GM19463 (cell line): ENCODE measurements at regions not wholly inside any gene's neighbourhood (a gene's known extent, or its start where the extent isn't known, plus 50 kb on each side); places are given as distances from the start of the nearest gene placed in this dataset.

Source experiments
- ATAC-seq: cut with Tn5 transposase; IDR thresholded peaks from one replicate; pipeline ENCODE4 v1.9.1; 2021; ENCODE audit warnings: mild to moderate bottlenecking, moderate library complexity; ENCODE audit not compliant: unreplicated experiment

DNA sequence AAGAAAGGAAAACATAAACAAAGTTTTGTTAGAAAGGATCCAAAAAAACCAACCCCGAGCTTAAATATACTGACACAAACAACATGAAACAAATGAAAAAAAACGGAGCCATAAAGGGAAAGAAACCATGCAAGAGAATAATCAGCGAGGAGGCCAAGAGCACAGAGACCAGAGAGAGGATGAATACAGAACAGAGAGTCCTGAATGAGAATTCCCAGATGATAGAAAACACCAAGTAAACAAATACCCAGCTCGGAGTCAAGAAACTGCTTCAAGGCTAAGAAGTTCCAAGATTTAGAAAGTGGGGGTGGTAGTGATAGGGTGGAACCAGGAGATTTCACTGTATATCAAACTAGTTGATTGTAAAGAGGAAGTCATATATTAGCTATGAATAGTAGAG, 313.3 kb downstream of the OSR1 start:
- no peak for ATAC-seq

DNA sequence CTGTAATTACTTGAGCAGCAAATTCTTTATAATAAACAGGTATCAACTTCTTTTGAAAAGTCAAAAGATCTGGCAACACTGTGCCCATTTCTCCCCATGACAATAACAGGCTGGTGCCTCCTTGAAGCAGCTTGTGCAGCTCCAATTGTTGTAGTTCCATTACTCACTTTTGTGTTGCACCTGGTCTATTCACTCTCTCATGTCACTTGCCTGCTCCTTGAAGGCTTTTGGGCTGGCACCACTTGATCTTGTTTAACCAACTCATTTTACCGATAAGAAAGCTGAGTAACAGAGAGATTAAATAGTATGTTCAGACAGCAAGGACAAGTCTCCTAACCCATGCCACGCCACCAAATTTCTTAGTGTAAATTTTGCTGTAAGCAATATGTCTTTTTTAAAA, 314.5 kb downstream of the OSR1 start:
- ATAC-seq = no peak

DNA sequence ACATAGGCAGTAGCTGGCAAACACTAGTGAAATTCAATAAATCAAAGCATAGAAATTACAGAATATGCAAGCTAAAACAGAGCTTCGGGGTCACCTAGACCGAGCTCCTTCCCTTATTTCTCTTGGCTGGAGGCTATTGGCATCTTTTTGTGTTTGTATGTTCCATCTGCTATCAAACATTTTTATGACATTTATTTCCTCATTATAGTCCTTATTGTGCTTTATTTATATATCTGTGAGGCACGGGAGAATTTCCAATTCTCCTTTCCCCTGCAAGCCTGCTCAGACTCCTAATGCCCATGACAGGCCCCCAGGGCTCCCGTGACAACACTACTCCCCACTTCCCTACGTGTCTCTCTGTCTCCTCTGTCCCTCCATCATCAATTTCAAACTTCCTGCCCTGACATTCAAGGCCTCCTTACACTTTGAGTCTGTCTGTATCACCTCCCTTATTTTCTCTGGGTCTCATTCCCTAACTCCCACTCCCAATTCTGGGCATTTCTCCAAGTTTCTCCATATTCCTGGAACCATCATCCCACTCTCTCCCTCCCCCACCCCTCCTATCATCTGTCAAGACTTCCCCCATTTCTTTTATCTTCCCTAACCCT, 316.9 kb downstream of the OSR1 start:
- no peak for ATAC-seq

DNA sequence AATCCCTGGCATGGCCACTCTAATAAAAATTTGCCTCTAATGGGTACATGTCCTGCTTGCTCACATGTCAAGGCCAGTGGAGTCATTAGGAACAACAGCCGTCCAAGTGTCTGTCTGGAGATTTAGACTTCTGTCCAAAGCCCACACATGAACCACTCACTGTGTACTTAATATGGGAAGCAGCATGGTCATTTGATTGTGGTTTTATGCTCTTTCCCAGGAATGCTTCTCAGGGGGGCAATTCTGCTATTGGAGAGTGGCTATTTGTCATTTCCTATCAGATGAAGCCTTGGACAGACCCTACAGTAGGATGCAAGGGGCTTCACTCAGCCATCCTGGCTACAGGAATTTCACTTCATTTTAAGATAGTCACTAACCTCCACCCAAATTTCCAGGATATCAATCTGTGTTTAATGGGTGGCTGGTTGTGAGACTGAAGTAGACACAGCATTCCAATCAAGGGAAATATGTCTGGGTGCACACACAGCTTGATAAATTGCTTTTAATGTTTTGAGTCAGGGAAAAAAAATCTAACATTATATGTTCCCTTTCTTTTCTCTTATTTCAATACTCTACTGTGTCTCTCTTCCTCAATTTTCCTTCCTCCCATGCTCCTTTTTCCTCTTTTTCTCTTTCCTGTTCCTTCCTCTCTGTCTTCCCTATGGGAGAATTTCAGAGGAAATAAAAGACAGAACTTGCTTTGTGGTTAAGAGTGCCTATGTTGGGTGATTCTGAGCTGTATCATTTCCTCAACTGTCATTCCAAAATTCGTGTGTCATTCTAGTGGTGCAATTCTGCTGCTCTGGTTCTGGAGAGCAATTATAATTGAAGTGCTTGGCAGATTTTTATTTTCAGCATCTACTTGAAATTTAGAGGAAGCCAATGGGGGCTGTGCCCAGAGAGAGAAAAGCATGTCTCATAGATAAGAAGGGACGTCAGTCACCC, 320.1 kb downstream of the OSR1 start:
- no peak for ATAC-seq

DNA sequence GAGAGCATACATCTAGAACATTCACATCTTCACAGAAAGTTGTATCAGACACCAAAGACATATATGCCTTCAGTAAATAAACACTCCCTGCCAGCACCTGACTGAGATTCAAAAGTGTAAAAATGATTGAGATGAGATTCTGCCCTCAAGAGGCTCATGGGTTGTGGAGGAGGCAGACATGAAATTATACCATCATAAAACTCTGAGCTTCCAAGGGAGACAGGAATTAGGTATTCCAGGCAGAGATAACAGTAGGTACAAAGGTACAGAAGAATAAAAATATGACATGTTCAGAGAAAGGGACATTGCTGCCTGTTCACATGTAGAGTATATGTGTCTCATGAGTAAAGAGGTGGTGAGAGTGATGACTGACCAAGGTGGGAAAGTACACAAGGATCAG, 322.3 kb downstream of the OSR1 start:
- ATAC-seq = no peak

DNA sequence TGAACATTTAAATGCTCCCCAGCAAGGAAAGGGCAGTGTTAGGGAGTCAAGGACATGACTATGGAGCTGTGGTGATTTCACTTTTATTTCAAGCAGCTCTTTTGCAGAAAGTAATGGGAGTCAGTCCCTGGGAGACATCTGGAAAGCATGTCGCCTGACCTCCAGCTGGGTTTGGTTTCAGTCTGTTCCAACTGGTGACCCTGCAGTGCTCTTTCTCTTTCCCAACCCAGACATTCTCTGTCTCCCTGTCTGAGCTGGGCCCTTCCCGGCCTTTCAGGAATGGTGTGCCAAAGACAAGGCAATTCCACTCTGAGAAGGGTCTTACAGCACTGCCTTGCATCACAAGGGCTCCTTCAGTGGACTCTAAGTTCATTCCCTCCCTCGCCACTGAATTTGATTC, 323.2 kb downstream of the OSR1 start:
- no peak for ATAC-seq

DNA sequence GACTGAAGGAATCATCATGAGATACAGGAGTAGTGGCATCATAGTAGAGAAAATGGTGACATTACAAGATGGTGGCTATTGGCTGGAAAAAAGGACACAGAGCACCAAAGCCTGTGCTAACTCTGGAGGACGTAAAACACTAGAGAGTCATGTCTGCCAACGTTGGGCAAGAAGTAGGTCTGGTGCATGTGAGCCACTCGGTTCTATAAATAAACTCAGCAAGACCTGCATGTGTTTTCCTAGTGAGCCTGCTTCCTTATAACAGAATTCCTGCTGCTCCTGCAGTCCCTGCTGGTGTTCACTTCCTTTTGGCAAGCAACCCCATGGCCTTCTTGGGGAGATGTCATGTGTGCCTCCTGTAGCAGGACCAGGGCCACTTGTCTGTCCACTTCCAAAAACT, 325.2 kb downstream of the OSR1 start:
- no peak for ATAC-seq

DNA sequence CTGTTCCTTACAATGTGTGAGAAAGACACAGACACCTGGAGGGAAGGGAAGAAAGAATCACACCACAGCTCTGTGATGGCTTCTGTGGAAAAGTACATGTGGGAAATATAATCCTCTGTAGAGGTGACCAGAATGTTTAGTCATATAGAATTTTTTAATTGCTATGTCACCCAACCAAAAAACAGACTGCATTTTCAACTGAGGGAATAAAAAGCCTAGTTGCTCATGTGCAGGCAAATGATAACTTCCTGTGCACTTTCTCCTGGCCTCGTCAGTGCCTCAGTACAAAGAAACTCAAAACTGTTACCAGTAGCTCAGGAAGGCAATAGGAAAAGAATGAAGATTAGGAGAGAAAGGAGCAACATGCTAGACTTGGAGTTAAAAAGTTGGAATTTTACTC, 326.8 kb downstream of the OSR1 start:
- no peak for ATAC-seq

DNA sequence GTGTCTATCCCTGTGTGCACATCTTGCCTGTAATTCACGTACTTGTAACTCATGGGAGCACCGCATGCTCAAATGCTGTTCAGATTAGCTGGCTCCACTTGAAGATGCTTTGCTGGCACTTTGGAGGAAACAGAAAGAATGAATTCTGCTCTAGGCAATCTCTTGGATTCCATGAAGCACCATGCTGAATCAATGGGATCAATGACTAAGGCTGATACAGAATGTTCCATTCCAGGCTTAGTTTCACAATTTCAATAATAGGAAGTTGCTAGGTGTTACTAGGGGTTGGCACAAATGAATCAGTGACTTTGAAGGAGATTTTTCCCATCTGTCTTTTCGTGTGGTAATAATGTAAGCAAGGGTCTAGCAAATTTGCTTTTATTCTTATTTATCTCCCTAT, 328.8 kb downstream of the OSR1 start:
- no peak for ATAC-seq

DNA sequence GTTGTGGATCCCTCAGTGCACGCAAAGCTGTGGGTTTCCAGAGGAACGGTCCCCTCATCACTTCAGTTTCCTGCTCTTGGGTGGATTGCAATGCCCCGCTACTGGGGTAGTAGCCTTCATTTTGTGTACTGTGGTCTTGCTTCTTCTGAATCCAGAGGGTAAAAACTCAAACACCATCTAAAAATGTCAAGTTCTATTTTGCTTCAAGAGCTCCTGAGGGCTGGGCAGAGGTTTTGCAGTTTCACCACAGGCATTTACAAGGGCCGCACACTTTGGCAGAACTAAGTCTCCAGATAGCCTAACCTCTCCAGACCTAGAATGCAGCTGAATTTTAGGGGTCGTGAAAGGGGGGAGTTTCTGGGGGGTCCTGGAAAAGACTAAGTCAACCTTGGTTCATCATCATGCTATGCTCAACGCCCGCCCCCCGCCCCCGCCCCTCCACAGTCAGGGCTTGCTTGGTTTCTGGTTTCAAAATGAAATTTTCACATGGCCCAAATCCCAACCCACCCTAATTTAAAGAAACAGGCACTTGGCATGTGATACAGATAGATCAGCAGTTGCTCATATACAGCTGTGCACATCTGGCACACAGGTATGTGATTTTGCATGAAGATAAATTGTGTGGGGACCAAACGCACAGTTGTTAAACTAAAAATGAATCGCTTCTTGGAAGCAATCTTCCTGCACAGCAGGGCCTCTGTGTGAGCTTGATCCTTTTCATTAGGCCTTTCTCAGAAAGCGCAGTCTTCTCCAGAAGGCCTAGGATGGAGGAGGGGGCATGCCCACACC, 329.6 kb downstream of the OSR1 start:
- no peak for ATAC-seq

DNA sequence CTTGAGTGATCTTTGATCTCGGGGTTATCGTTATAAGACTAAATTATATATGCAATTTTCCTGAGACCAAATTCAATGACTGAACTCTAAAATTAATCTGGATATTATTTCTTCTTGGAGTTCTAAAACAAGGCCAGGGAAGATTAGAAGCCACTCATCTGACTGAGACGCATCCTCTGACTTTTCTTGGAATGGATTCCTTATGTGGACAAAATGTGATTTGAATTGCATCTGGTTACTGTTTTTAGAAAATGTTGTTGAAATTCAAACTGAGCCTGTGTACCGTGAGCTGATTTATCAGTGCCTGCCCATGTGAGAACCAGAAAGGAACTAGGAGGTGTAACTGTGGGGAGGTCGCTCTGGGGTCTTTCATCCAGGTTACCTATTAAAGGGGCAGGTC, 330.8 kb downstream of the OSR1 start:
- ATAC-seq = no peak

DNA sequence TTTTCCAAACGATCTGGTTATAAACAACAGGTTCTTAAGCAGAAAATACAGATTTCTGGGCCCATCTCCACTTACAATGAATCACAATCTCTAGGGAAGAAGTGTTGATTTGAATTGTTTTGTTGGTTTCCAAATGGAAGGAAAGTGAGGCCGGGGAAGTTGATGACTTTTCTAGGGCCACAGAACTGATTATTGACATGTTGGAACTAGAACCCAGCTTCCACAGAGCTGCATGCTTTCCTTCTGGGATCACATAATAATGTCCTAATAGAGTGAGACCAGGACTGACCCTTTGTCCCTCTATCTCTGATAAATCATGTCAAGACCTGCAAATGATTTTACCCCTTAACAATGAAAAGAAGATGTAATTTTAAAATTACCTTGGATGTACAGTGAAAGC, 332.2 kb downstream of the OSR1 start:
- ATAC-seq = no peak

DNA sequence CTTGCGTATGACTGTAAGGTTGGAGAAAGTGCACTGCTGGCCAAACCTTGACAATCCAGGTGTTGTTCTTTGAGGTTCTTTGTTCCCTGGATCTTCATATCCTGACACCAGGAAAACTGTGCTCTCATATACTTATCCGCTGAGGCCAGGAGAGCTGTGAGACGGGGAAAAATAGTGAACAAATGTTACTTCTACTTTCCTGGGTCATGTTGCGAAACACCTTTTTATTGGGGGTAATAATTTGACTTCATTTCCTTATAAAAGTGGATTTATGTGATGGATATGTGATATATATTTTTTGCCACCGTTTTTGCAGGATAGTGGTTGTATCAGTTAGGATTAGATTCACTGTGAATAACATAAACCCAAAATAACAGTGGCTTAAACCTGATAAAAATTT, 336.1 kb downstream of the OSR1 start:
- no peak for ATAC-seq

DNA sequence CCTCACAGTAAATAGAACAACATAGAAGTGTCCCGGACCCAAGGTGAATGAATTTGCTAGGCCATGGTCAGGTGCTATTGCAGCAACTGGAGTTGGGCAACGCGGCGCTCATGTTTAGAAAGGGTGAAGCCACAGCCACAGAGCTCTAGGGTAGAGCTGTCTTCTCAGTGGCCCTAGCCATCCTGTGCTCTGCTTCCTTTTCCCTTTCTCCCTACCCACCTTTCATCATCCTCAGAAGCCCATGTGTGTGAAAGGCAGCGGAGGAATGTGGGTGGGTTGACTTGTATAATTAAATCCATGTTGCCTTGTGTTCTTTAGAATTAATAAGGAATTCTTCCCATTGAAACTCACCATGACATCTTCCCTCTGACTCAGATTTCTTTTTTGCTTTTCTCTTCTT, 336.7 kb downstream of the OSR1 start:
- no peak for ATAC-seq

DNA sequence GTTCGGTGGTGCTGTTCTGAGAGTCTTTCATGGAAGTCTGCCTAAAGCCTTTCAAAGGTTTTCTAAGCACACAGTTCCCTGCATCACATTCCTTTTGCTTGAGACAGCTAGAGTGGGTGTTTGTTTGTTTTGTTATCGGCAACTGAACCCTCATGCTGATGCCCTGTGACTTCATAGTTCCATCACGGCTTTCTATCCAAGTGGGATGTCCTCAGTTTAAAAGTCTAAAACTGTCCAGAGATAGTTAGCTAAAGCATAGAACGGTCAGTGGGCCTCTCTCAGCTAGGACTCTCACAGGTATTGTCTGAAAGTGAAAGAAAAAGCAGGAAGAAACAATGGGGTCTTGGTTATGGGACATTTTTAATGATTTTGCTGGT, 337.3 kb downstream of the OSR1 start:
- ATAC-seq = no peak

DNA sequence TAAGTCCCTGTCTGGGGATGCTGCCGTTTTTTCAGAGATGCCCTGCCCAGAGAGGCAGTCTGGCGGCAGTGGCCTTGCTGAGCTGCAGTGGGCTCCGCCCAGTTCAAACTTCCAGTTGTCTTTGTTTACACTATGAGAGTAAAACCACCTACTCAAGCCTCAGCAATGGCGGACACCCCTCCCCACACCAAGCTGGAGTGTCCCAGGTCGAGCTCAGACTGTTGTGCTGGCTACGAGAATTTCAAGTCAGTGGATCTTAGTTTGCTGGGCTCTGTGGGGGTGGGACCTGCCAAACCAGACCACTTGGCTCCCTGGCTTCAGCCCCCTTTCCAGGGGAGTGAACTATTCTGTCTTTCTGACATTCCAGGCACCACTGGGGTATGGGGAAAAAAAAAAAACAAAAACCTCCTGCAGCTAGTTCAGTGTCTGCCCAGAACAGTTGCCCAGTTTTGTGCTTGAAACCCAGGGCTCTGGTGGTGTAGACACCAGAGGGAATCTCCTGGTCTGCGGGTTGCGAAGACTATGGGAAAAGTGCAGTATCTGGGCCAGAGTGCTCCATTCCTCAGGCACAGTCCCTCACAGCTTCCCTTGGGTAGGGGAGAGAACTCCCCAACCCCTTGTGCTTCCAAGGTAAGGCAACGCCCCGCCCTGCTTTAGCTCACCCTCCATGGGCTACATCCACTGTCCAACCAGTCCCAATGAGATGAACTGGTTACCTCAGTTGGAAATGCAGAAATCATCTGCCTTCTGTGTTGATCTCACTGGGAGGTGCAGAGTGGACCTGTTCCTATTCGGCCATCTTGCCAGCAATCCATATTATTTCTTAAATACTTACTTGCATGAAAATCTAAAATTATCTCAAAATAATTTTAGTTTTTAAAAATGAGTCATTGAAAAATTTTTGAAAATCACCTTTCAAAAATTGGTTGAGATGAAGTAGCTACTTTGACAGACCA, 338.0 kb downstream of the OSR1 start:
- ATAC-seq = no peak

DNA sequence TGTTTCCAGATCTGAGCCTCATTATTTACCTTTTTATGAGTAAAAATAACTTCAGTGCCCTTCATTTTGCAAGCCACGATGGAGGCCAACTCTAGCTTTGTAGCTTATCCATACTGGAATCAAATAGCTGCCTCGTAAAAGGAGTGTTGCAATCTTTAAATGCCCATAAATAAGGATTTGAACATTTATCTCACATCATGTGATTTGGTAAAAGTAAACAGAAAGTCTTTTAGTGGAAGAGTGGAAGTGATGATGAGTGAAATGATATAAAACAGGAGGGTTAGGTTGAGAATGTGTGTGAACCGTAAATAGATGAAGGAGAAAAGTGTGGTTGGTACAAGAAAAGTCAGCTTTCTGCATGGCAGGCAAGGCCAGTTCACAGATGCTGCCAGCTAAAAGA, 348.9 kb downstream of the OSR1 start:
- ATAC-seq = no peak

DNA sequence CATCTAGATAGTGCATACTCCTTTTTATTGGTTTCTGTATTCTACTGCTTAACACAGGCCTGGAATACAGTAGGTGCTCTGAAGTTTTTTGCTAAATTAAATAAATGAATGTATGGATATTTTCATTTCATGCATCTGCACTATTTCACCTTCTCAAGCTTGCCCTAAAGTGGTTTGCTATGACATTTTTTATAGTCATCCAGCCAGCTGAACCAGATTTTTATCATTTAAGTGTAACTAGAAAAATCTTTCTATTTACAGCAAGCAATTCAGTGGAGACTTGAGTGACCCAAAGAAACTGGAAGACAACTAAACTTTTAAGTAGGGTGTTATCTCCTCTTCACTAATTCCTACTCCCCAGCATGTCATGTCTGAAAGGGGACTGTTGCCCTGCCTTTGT, 354.9 kb downstream of the OSR1 start:
- ATAC-seq = no peak

DNA sequence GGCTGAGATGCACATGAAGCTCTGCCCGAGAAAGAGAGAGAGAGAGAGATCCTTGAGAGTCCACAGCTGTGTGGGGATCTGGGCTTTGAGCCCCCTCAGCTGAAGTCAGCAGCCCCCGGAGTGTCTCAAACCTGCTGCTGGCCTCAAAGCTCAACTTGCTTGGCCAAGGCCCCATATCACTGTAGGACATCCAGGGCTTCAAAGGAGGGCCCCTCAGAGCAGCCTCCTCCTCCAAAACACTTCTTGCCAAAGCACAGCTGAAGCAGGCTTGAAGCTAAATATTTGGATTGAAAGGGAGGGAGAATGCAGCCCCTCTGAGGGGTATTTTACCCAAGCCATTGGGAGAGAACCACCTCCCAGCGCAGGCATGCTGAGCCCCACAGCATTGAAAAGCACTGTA, 357.6 kb downstream of the OSR1 start:
- no peak for ATAC-seq

DNA sequence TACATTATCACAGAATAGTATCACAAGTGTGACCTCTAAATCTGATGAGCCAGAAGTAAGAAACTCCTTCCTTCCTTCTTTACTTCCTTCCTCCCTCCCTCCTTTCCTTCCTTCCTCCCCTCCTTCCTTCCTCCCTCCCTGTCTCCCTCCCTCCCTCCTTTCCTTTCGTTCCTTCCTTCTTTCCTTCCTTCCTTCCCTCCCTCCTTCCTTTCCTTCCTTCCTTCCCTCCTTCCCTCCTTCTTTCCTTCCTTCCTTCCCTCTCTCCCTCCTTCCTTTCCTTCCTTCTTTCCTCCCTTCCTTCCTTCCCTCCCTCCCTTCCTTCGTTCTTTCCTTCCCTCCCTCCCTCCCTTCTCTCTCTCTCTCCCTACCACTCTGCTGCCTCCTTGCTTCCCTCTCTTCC, 359.2 kb downstream of the OSR1 start:
- no peak for ATAC-seq

DNA sequence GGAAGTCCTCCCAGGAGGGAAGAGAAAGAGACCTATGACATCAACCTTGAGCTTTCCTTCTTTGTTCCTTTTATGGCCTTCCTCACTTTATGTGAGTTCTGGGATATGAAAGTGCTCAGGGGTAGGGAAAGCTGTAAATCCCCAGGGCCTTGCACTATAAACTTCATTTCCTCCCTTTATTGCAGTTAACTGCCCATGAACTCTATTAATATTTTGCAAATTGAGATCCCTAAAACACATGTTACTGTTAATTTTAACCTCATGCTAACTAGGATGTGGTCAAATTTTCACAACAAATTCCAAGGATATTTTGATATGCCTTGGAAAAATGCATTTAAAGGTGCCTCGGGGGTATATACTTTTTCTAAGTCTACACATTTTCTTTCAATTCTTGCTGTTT, 359.9 kb downstream of the OSR1 start:
- no peak for ATAC-seq
